HEK293T (cell line): ENCODE measurements at regions not wholly inside any gene's neighbourhood (a gene's known extent, or its start where the extent isn't known, plus 50 kb on each side); places are given as distances from the start of the nearest gene placed in this dataset.

Experiments used
- CTCF ChIA-PET: fragments of 350-600 bp; formaldehyde crosslinking; extraction: SDS; loops from one replicate; lab custom pipeline; 2021; ENCODE audit warnings: antibody characterized with exemption, inconsistent platforms; lab: Yijun Ruan, JAX
- POLR2A ChIA-PET: fragments of 350-600 bp; formaldehyde crosslinking; extraction: SDS; loops from one replicate; lab custom pipeline; 2020; ENCODE audit warnings: antibody characterized with exemption, inconsistent platforms; lab: Yijun Ruan, JAX
- DNase-seq: peaks from one replicate; pipeline ENCODE4 v3.0.0; 2012; ENCODE audit warnings: mixed read lengths; ENCODE audit errors: extremely low spot score
- ARNT ChIP-seq: fragments of 450-650 bp; IDR thresholded peaks from 2 replicates; pipeline ENCODE4 v1.6.1; 2017; ENCODE audit warnings: mild to moderate bottlenecking
- BHLHE40 ChIP-seq: fragments of 450-650 bp; IDR thresholded peaks from 2 replicates; pipeline ENCODE4 v1.6.1; 2016; ENCODE audit warnings: mild to moderate bottlenecking, moderate library complexity, borderline replicate concordance
- CTBP1 ChIP-seq: fragments of 450-650 bp; IDR thresholded peaks from 2 replicates; pipeline ENCODE4 v1.6.1; 2016; ENCODE audit warnings: borderline replicate concordance
- ELF4 ChIP-seq: fragments of 450-650 bp; IDR thresholded peaks from 2 replicates; pipeline ENCODE4 v1.6.1; 2017; ENCODE audit warnings: antibody characterized with exemption
- FOXA1 ChIP-seq: fragments of 450-650 bp; IDR thresholded peaks from 2 replicates; pipeline ENCODE4 v1.6.1; 2016; ENCODE audit warnings: mild to moderate bottlenecking
- FOXK2 ChIP-seq: fragments of 450-650 bp; IDR thresholded peaks from 2 replicates; pipeline ENCODE4 v1.6.1; 2016; ENCODE audit warnings: mild to moderate bottlenecking
- FOXM1 ChIP-seq: fragments of 450-650 bp; IDR thresholded peaks from 2 replicates; pipeline ENCODE4 v1.6.1; 2017; ENCODE audit warnings: mild to moderate bottlenecking, borderline replicate concordance
- HDGF ChIP-seq: fragments of 450-650 bp; IDR thresholded peaks from 2 replicates; pipeline ENCODE4 v1.6.1; 2017; ENCODE audit warnings: antibody characterized with exemption, borderline replicate concordance
- L3MBTL2 ChIP-seq: fragments of 450-650 bp; conservative IDR thresholded peaks from 2 replicates; pipeline ENCODE4 v1.6.1; 2016; ENCODE audit warnings: mild to moderate bottlenecking
- LEF1 ChIP-seq: fragments of 450-650 bp; IDR thresholded peaks from 2 replicates; pipeline ENCODE4 v1.6.1; 2017; ENCODE audit warnings: mild to moderate bottlenecking, borderline replicate concordance
- NFRKB ChIP-seq: fragments of 450-650 bp; IDR thresholded peaks from 2 replicates; pipeline ENCODE4 v1.6.1; 2016; ENCODE audit warnings: mild to moderate bottlenecking, moderate library complexity
- PKNOX1 ChIP-seq: fragments of 450-650 bp; IDR thresholded peaks from 2 replicates; pipeline ENCODE4 v1.6.1; 2016
- SP1 ChIP-seq: fragments of 450-650 bp; IDR thresholded peaks from 2 replicates; pipeline ENCODE4 v1.6.1; 2017
- SUZ12 ChIP-seq: fragments of 450-650 bp; IDR thresholded peaks from 2 replicates; pipeline ENCODE4 v1.6.1; 2016; ENCODE audit warnings: mild to moderate bottlenecking
- TARDBP ChIP-seq: fragments of 450-650 bp; IDR thresholded peaks from 2 replicates; pipeline ENCODE4 v1.6.1; 2016
- ZNF384 ChIP-seq: fragments of 450-650 bp; IDR thresholded peaks from 2 replicates; pipeline ENCODE4 v1.6.1; 2016

DNA sequence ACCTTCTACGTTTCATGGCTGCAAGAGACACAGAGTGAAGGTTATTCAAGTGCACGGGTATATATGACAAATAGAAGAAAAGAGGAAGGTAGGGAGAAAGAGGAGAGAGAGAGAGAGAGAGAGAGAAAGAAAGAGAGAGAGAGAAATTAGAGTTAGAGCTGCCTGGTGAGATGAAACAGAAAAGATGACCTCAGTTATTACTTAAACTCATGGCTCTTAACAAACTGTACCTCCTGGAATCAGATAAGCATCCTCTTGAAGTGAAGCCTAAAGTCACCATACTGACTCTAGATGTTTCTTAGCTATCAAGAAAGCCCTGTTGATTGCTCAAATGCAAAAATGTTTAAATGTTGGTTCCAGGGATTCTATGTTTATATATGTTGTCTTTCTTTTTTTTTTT lies 597.7 kb upstream of the ZP4 start:
- CTCF ChIA-PET: no interaction called here
- POLR2A ChIA-PET: no interaction called here
- TF ChIP-seq TARDBP (no peak), LEF1 (no peak), SP1 (no peak), ZNF384 (no peak), ELF4 (no peak), BHLHE40 (no peak), PKNOX1 (no peak), ARNT (no peak), HDGF (no peak), FOXA1 (no peak), L3MBTL2 (no peak), CTBP1 (no peak), NFRKB (no peak), FOXK2 (no peak)
- DNase-seq: no peak

GRCh38 chr1:238487931-238488330 lies 597.2 kb upstream of the ZP4 start:
- DNase-seq: no peak
- no peak for TF ChIP-seq ZNF384
- TF ChIP-seq SP1: no peak
- no peak for TF ChIP-seq HDGF
- TF ChIP-seq PKNOX1: no peak
- no peak for TF ChIP-seq NFRKB
- TF ChIP-seq FOXK2: no peak
- TF ChIP-seq TARDBP: no peak
- TF ChIP-seq ELF4: no peak
- TF ChIP-seq ARNT: no peak
- no peak for TF ChIP-seq BHLHE40
- TF ChIP-seq SUZ12: no peak
- no peak for TF ChIP-seq LEF1
- no peak for TF ChIP-seq FOXA1
- no peak for TF ChIP-seq L3MBTL2
- TF ChIP-seq CTBP1: no peak
- no peak for TF ChIP-seq FOXM1
- ChIA-PET POLR2A (no interaction called here), CTCF (no interaction called here)

DNA sequence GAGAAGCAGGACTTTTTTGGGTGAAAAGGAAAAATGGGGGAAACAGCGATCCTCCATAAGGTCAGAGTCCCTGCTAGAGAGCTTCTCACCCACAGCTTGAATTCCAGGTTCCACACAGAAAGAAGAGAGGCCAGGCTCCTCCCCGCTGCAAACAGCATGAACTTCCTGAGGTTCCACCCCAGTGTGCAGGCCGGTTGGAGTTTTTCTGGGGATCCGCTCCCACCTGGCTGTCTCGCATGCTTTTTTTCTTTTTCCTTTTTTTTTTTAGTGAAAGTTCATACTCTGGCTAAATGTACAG lies 595.1 kb upstream of the ZP4 start:
- DNase-seq: no peak
- ChIA-PET POLR2A (no interaction called here), CTCF (no interaction called here)
- TF ChIP-seq NFRKB (no peak), ELF4 (no peak), L3MBTL2 (no peak), TARDBP (no peak), PKNOX1 (no peak), BHLHE40 (no peak), LEF1 (no peak), FOXA1 (no peak), SP1 (no peak)

- DNase-seq: no peak
- ChIA-PET CTCF (no interaction called here), POLR2A (no interaction called here)
- TF ChIP-seq ARNT (no peak), ELF4 (no peak), HDGF (no peak)
Observed at GRCh38 chr1:238485057-238485911, 594.6 kb upstream of the ZP4 start.

DNA sequence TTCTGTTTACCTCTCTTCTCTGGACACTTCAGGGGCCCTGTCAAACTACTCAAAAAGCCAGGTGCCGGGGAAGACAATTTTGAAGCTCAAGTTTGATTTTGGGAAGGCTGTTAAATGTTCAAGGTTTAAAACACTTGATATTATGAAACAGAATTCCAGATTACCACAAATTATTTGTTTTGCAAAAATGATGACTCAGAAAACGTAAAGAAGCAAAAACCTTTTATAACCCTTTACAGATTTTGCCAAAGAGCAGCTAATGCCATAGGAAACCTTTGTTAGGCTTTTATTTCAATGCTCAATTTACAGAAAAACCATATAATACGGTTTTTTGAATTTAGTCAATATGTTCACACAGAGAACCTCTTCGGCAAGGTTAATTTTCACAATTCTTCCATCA lies 593.4 kb upstream of the ZP4 start:
- CTCF ChIA-PET: no interaction called here
- no peak for TF ChIP-seq L3MBTL2
- TF ChIP-seq SUZ12: no peak
- no peak for TF ChIP-seq CTBP1
- TF ChIP-seq FOXK2: no peak
- no peak for TF ChIP-seq PKNOX1
- TF ChIP-seq ZNF384: no peak
- TF ChIP-seq BHLHE40: no peak
- no peak for TF ChIP-seq SP1
- no peak for TF ChIP-seq LEF1
- TF ChIP-seq ELF4: no peak
- no peak for TF ChIP-seq TARDBP
- TF ChIP-seq FOXA1: no peak
- no peak for TF ChIP-seq FOXM1

GRCh38 chr1:238476841-238477240 lies 586.1 kb upstream of the ZP4 start:
- DNase-seq: no peak
- ChIA-PET POLR2A (no interaction called here), CTCF (no interaction called here)
- TF ChIP-seq FOXK2: no peak
- no peak for TF ChIP-seq ARNT
- no peak for TF ChIP-seq SUZ12
- TF ChIP-seq FOXA1: no peak
- TF ChIP-seq ELF4: no peak
- no peak for TF ChIP-seq BHLHE40
- no peak for TF ChIP-seq NFRKB
- TF ChIP-seq LEF1: no peak
- no peak for TF ChIP-seq CTBP1
- no peak for TF ChIP-seq PKNOX1
- TF ChIP-seq FOXM1: no peak
- TF ChIP-seq SP1: no peak
- TF ChIP-seq L3MBTL2: no peak

More for the DNA sequence above, 593.4 kb upstream of the ZP4 start:
- DNase-seq: no peak
- POLR2A ChIA-PET: no interaction called here
